ENCODE measurements at regions not wholly inside any gene's neighbourhood (a gene's known extent, or its start where the extent isn't known, plus 50 kb on each side); places are given as distances from the start of the nearest gene placed in this dataset.

DNA sequence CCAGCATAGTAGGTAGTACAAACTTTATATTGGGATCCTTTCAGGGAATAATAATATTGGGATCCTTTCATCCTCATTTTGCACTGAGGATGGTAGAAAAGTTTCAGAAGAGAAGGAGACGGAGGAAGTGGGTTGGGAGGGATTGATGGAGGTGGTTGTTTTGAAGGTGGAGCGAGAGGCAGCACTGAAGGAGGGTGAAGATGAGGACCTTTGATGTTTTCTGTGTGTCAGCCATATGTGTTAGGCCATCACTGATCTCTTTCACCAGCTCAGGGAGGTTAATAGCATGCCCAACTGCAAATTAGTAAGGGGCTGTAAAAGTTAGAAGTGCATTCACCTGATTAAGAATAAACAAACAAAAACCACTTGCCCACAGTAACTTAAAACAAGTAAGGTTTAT lies 275.5 kb upstream of the B3GAT1 start:
- TF ChIP-seq, protein P1, sequence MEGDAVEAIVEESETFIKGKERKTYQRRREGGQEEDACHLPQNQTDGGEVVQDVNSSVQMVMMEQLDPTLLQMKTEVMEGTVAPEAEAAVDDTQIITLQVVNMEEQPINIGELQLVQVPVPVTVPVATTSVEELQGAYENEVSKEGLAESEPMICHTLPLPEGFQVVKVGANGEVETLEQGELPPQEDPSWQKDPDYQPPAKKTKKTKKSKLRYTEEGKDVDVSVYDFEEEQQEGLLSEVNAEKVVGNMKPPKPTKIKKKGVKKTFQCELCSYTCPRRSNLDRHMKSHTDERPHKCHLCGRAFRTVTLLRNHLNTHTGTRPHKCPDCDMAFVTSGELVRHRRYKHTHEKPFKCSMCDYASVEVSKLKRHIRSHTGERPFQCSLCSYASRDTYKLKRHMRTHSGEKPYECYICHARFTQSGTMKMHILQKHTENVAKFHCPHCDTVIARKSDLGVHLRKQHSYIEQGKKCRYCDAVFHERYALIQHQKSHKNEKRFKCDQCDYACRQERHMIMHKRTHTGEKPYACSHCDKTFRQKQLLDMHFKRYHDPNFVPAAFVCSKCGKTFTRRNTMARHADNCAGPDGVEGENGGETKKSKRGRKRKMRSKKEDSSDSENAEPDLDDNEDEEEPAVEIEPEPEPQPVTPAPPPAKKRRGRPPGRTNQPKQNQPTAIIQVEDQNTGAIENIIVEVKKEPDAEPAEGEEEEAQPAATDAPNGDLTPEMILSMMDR (IDR thresholded peaks at IDR 0.05; ENCODE audit: low read length), result no peak
- no peak for TF ChIP-seq EZH2 (IDR thresholded peaks at IDR 0.05; ENCODE audit: borderline replicate concordance, low read length)

Measured in OCI-LY1 (cell line).